ENCODE measurements at regions not wholly inside any gene's neighbourhood (a gene's known extent, or its start where the extent isn't known, plus 50 kb on each side); places are given as distances from the start of the nearest gene placed in this dataset.

DNA sequence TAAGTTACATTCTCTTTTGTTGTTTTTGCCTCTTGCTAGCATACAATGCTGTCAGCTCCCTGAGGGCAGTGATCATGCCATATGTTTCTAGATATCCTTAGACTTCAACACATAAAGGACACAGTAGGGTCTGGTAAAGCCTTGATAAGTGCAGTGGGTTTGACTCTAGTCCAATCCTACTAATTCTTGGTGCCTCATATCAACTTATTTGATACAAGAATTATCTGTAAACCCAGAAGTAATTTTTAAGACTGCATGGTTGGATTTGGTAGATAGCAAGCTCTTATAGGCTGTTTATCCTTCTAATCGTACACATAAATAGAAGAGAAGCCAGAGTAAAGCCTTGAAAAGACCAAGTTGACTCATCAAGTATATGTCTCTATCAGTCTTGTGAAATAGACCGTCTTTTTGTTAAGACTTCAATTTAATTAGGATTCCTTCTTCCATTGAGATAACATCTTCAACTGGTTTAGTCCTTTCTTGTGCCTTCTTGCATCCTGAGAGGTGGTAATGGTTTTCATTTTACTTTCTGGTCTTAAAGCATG, 265.6 kb upstream of the CDIN1 start:
- no peak for DNase-seq

DNA sequence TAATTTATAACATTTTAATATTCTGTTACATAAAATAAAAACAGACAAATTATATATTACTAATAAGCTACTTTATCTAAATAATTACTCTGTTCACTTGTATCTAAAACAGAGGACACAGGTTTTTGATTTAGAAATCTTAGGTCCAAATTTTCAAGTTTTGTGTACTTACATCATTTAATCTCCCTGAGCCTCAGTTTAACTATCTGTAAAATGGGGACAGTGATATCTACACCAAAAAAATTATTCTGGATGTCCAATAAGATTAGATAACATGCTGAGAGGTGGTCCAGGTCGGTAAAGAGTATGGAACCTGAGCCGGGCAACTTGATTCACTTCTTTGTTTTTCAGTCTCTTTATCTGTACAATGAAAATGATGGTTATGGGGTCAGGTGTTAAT, 263.8 kb upstream of the CDIN1 start:
- DNase-seq = no peak

DNA sequence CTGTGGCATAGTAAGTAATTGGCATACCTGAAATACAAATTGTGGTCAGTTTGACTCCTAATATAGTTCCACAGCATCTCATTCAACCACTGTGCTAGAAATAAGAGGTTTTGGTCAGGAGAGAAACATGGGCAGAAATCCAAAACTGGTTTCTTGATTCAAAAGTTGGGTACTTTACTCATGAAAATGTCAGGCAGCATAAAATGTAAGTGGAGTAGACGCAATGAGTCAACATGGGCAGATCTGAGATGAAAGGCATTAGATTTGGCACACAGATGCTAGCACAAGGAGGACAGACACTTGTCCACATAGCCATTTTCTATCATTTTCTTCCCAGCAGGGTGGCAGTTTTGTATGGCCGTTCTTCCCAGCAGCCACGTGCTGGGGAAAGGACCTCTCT, 255.8 kb upstream of the CDIN1 start:
- no peak for DNase-seq

DNA sequence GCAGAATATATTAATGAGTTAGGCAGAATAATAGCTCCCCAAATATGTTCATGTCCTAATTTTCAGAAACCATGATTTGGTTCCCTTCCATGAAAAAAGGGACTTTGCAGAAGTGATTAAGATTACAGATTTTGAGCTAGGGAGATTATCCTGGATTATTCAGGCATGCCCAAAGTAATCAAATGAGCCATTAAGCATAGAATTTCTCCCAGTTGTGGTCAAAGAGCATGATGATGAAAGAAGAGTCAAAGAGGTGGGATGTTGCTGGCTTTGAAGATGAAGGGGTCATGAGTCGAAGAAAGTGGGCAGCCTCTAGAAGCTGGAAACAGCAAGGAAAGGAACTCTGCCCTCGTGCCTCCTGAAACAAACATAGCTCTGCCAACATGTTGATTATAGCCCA, 254.2 kb upstream of the CDIN1 start:
- no peak for DNase-seq

DNA sequence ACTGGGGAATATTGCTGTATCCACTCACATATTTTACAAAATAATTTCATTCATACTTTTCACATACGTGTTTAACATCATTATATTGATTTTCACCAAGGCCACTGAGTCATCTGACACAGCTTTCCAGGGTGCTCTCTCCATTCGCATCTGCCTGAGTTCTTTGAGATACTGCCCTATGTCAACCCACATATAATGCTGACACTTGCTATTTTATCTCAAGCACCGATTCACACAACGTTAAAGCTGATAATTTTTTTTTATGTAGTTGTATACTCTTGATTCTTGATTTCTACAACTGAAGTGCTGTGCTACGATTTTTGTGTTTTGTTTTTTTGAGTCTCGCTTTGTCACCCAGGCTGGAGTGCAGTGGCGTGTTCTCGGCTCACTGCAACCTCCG, 249.8 kb upstream of the CDIN1 start:
- DNase-seq = no peak

DNA sequence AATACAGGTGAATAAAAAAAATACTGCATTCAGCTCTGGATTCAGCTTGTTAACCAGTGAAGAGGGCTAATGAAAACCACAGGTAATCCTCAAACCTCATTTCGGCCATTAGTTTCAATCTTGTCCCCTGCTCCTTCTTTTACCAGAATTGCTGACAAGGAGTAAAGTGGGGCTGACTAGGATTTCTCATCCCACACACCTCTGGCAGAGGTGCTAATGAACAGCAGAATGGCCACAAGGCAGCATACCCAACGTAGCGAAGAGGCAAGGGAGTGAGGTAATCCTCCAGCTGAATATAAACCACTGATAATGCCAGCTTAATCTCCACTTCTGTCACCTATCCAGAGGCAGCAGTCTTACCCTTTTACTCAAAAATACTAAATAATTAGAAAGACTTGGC, 248.8 kb upstream of the CDIN1 start:
- DNase-seq = no peak

DNA sequence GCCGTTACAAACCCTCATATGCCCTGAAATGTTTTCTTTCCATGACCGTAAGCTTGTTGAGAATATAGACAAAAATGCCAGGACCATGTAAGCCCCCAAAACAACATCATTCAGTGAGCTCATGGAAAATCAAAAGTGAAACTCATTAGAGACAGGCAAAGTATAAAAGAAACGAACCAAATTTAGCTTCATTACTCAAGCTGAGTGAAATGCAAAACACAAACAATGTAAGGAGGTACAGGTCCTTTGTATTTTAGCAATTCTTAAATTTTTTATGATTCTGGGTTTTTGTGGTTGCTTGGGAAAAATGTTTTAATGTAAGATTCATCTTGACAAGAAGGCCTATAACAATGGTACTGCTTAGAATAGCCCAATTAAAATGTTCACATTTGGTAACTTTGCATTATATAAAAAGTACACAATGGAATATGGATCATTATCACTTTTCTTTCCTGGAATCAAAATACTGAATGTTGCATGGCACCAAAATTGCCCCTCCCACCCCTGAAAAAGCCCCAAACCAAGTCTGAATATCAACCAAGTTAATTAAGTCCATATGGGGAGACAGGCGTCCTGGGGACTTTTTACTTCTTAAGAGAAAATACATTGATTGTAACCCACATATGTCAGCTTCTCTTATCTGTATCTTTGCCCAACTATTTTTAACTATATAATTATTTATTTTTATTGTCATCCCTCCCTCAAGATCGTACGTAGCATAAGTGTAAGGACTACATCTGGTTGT, 247.7 kb upstream of the CDIN1 start:
- DNase-seq = no peak

DNA sequence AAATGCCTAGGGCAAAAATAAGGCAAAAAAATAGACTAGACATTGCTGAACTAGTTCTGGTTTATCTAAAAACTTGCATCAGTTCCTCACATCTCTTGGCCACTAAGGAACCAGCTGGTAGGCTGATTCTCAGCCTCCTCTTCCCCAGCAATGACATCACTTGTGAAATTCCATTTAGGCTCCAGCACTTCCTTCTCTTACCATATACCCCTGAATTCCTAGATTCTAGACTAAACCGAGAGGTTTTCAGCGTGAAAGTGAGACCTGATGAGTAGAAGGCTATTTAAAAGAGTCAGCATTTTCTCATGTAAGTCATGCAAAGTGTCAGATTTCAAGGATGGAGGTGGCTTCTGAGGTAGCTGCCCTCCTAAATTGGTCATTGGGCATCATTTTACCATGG, 247.1 kb upstream of the CDIN1 start:
- DNase-seq = no peak

DNA sequence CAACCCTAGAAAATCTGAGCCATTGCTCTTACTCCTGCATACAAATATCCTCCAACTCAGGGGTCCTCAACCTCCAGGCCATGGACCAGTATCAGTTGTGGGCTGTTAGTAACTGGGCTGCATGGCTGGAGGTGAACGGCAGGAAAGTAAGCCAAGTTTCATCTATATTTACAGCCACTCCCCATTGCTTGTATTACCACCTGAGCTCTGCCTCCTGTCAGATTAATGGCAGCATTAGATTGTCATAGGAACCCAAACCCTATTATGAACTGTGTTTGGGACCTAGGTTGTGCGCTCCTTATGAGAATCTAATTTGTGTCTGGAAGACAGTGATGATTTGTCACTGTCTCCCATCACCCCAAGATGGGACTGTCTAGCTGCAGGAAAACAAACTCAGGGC, 246.5 kb upstream of the CDIN1 start:
- DNase-seq = no peak

DNA sequence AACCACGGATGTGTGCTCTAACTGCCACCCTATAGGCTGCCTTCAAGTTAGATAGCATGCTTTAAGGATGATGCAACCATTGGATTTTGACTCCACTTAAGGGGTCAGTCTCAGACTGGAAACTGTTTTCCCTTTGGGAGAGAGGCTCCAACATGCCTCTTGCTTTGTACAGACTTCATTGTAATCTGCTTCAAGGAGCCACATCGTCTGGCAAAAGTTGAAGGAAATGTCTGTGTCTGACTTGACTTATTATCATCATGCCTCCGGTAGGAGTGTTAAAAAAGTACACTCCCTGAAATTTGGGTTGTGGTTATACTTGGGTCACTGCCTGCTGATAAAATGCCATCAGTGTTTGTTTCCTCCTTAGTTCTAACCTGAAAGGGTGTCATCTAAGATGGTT, 245.4 kb upstream of the CDIN1 start:
- DNase-seq = no peak

DNA sequence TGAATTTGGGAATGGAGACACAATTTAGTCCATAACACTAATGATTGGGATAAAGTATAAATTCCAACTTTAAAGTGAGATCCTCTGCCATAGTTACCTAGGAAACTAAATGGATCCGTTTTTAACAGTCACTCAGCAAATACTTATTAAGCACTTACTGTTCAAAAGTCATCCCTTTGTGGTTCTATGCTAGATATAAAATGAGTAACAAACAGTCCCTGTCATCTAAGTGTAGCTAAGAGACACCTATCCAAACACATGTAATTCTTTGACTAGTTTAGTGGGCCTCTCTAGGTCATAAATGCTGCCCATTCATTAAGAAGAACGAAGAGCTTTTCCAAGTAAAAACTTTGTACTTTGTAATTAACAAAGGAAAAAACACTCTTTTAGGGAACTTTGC, 244.2 kb upstream of the CDIN1 start:
- no peak for DNase-seq

DNA sequence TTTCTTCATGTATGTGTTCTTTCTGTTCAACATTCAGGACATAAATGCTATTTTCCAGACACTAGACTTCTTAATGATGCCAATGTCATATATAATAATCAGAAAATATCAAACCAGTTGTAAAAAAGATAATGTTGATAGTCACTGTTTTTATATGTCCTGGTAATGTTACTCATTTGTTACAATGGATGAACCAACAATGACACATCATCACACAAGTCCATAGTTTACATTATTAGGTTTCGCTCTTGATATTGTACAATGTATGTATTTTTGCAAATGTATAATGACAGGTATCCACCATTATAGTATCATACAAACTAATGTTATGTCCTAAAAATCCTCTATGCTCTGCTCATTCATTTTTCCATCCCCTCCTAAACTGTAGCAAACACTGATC, 243.8 kb upstream of the CDIN1 start:
- DNase-seq = no peak

DNA sequence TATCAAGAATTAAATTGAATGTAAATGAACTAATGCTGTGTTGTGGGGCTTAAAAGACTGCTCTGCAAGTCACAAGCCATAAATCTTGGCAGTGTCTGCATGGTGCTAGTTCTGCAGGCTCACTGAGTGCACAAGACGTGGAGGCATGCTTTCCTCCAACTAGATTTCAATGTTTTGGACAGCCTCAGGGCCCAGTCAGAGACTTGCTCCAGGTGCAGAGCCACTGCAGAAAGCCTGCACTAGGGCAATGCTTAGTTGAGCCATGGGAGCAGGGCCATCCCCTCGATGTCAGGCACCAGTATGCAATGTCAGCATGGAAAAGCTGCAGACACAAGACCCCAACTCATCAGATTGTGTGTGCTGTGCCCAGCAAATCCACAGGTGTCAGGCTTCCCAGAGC, 234.5 kb upstream of the CDIN1 start:
- no peak for DNase-seq

DNA sequence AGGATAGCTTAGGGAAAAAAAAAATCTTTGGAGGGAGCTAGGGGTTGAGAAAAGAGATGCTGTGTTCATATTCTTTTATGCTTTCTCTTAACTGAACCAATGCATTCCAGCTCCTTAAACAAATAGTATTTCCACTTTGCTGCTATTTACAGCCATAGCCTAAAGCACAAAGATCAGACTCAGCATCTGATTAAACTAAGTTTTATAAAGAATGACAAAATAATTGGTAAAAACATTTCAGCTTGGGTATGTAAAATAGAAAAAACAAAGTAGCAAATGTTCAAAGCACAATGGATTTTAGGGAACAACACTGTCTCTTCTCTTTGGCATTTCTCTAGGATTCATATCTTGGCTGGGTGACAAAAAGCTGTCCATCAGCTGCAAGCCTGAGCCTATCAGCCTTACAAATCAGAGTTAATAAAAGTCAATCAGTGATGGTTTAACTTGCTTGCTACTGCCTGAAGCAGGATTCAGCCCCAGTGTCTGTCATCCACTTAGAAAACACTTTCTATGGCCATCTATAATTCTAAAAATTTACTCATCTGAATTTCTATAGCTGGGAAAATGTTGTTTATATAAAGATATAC, 232.1 kb upstream of the CDIN1 start:
- DNase-seq = no peak

DNA sequence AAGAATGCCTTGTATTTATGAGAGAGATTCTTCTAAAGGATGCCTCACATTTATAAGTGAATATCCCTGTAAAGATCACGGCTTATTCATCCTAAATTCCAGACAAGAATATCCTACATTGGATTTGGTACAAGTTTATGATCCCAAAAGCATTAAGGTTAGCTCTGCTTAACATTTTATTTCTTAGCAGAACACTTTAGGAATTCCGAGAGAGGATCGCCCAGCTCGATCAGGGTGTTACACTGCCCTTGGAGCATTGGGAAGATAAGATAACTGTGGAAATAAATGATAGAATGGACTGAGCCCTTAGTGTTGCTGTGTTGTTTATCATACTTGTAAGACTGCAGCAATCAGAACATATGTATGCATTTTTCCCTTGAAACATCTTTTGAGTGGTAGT, 223.0 kb upstream of the CDIN1 start:
- no peak for DNase-seq

DNA sequence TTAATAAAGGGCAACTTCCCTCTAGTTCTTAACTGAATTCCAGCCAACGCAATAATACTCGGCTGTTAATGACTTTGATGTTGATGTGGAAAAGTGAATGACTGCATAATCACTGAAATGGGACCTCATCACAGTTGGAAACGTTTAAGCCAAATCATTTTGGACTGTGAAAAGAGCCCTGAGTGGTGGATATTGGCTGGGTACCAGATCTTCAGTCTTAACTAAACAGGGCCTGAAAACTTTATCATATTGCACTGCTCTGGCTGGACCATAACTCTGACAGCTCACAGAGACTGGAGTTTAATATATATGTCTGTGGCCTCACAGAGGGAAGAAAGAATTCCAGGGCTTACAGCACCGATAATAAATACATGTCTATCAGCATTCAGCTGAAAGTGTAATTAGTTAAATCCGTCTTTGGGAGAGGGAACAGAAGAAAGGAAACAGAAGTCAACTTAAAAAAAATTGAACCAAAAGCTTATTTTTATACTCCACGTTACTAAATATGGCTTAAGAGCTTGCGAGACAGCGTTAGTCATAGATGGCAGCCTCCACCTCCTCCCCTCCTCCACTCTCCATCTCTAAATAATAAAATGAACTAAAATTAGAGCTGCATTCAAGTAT, 222.3 kb upstream of the CDIN1 start:
- DNase-seq = no peak

DNA sequence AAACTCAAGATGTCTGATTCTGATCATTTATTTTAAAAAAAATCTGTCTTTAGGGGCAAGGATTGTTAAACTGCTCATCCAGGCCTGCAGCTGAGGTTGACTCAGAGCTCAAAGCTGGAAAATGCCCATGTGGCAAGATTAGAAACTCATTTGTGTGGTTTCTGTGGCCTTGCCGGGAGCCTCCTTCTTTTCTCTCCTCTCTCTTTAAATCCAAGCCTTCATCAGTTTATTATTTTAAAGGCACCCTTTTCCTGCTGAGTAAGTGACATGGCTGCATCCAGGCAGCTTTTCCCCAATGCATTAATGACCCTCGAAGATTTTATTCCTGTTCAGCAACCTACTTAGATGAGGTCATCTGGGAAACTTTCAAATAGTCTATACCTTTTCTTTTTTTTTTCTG, 221.3 kb upstream of the CDIN1 start:
- DNase-seq = no peak

DNA sequence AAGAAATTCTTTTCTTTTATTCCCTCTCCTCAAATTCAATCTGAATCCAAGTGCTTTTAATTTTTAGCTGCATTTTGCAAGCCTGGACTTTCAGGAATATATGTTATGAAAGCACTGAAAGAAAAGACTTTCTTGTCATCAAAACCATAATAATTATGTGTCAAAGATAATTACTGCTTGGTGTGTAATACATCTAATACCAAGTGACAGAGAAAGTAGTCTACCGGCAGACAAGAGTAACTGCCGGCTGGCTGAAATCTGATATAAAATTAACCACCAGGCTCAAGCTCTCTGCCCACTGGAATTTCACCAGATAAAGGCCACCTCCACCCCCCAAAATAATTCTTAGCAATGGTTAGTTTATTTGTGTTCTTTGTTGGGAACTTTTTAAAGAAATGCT, 220.9 kb upstream of the CDIN1 start:
- no peak for DNase-seq

DNA sequence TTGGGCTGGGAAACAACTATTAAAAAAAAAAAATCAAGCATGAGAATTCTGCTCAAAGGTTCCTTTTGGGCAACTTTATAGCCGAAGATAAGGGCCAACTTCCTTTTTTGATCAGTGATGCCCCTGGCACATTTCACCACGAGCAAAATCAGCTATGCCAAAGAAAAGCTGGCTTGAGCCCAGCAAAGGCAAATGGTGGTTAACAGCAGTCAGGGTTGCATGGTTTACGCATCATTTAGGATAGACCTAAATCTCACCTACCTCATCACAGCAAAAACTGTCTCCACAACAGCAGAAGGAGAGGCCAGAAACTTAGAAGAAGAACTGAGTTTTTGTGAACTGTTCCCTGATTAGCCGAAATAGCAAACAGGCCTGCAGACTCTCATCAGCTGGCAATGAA, 220.1 kb upstream of the CDIN1 start:
- no peak for DNase-seq

DNA sequence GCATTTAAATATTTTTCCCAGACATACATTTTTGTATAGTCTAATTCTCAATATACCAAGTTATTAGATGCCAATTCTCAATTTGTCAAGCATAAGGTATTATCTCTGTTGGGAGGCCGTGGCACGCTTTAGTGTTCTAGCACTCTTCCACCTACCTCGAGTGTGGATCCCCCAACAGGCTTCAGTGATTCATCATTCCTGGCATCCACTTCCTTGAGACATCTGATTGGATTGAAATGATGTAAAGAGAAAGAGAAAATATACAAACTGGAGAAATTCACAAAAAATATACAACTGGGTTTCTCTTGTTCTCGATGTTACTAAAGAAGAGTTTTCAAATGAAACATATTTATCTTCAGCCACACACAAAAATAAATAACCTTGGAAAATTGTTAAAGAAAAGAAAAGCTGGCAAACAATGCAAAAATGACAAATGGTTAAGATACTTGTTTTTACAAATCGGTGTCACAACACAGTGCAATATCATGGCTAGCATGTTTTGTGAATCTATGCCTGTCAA, 218.0 kb upstream of the CDIN1 start:
- no peak for DNase-seq

DNA sequence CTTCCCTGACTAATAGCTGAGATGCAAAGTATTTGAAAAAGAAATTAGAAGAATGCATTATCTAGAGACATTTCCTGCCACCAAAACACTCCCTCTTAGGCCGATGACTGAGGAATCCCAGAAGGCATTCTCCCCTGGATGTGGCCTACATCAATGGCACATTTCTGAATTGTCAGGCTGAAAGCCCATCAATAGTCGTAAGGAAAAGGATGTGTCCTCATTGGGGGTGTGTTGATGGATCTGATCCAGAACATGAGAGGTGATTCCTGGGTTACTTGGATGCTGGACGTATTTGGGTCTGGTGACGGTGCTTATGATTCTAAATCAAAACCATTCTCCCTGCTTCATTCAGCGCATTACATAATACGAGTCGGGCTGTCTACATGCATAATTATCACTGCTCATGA, 216.9 kb upstream of the CDIN1 start:
- no peak for DNase-seq

DNA sequence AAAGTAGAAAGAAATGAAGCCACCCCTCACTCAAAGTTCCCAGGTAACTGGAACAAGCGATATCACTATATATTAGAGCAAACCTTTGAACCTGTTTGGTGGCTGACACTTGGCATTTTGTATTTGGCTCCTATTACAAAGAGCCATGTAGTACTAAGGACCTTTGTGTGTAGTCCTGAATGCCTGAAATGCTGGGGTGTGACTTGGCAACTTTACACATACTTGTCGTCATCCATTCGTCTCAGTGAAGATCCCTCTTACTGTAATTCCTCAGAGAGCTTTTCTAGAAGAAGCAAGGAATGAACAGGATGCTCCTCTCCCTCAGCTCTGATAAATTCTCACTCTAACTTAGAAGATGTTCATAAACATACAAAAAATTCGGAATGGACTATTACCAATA, 216.1 kb upstream of the CDIN1 start:
- no peak for DNase-seq

DNA sequence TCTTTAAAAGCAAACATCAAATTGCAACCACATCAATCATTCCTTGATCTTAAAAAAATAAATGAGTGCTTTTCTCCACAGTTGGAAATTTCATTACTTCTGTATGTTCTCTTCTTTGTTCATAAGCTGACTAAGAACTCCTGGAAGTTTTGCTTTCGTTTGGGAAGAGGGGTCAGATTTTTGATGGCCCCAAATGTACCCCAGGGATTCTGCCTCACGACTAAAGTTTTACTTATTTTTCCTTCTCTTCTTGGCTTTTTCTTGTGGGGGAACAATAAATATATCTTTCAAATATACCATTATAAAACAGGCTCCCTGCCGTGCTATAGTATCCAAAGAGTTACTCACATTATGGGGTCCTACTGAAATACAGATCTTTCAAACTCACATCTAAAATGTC, 215.0 kb upstream of the CDIN1 start:
- DNase-seq = no peak

DNA sequence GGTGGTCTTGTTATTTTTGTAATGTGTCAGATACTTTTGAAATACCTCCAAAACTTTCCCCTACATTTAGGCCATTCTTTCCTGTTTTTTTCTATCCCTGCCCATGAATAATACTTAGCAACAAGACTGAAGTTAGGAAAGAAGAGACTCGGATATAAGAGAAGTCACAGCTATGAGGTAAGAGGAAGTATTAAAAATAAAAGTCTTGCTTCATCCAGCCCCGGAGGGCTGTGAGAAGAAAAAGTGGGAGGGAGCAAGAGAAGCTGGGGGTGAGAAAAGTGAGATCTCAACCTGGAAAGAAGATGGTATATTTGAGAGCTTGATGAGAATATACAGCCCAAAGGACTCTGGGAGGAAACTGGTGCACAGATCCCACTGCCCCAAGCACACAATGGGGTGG, 213.5 kb upstream of the CDIN1 start:
- DNase-seq = no peak

Data from NCI-H1048 (cell line).